ENCODE measurements at regions not wholly inside any gene's neighbourhood (a gene's known extent, or its start where the extent isn't known, plus 50 kb on each side); places are given as distances from the start of the nearest gene placed in this dataset.

GRCh38 chr3:174377684-174378083, 481.4 kb upstream of the NAALADL2 start:
- ChIA-PET CTCF (ENCODE audit: partially characterized antibody) (no interaction called here), POLR2A (ENCODE audit: partially characterized antibody) (no interaction called here)
- no peak overlapping the region for H3K4me3 ChIP-seq (ENCODE audit: extremely low read depth in 1 of 4, insufficient read depth in 2 of 4, low read depth in 3 of 4, low read length in 4 of 4)
- H2AK5ac ChIP-seq (ENCODE audit: low read depth, low read length), result no peak overlapping the region
- no peak for TF ChIP-seq GTF2F1 (IDR thresholded peaks at IDR 0.05; ENCODE audit: borderline replicate concordance, low read depth, low read length)
- no peak for TF ChIP-seq SRF (IDR thresholded peaks at IDR 0.05; ENCODE audit: low read depth, low read length)
- no peak for TF ChIP-seq CEBPB (IDR thresholded peaks at IDR 0.05; ENCODE audit: low read depth, low read length)
- no peak for TF ChIP-seq ATF3 (IDR thresholded peaks at IDR 0.05; ENCODE audit: insufficient read depth, low read depth, low read length)
- H2BK20ac ChIP-seq (ENCODE audit: low read length), result no peak overlapping the region
- H2BK120ac ChIP-seq (replicated peaks; ENCODE audit: low read depth, low read length), result no peak overlapping the region
- H3K79me2 ChIP-seq (ENCODE audit: control insufficient read depth in 1 of 2, insufficient read depth in 2 of 2, low read length in 2 of 2), result no peaks in the 10 kb centered on the region
- no peaks in the 10 kb centered on the region for H4K20me1 ChIP-seq (replicated peaks in 1 of 2; ENCODE audit: control insufficient read depth in 1 of 2, insufficient read depth in 2 of 2, low read length in 2 of 2)
- H3K9ac ChIP-seq (replicated peaks in 1 of 4; ENCODE audit: extremely low read depth in 1 of 4, low read depth in 3 of 4, low read length in 3 of 4), result no peak overlapping the region
- FAIRE-seq (no peak), DNase-seq (ENCODE audit: low read depth in 1 of 2, low spot score in 2 of 2) (no peak)
- no peak overlapping the region for H4K8ac ChIP-seq (ENCODE audit: extremely low read depth, insufficient read depth, low read length)
- H3K23ac ChIP-seq (ENCODE audit: insufficient read length), result no peak overlapping the region
- no peaks in the 10 kb centered on the region for H3K23me2 ChIP-seq (ENCODE audit: low read depth, low read length)
- H3K36me3 ChIP-seq (ENCODE audit: control insufficient read depth in 2 of 4, insufficient read depth in 4 of 4, low read length in 3 of 4), result no peaks in the 10 kb centered on the region
- 94% methylated on average over 13 of the region's 13 CpGs; no CpG with 5 or more reads in 1 of the 2 experiments for WGBS, 2 experiments (ENCODE audit: extremely low coverage in 1 of 2, insufficient coverage in 1 of 2, insufficient read length in 1 of 2, insufficient replicate concordance in 2 of 2, low coverage in 1 of 2, low lambda C conversion rate in 2 of 2, missing lambda C conversion rate in 1 of 2)
- H3K9me3 ChIP-seq (ENCODE audit: insufficient read depth in 2 of 2, low read depth in 1 of 2, low read length in 1 of 2), result no peaks in the 10 kb centered on the region; a peak in 1 of 4 replicates
- no peak overlapping the region for H4K91ac ChIP-seq (replicated peaks; ENCODE audit: insufficient read length, low read length)
- no peak overlapping the region for H2BK12ac ChIP-seq (ENCODE audit: low read depth, low read length)
- no peak overlapping the region for H2BK15ac ChIP-seq (ENCODE audit: low read length)
- no peak overlapping the region for H3K27ac ChIP-seq (ENCODE audit: low read depth, low read length)
- H3K4me2 ChIP-seq (ENCODE audit: insufficient read depth in 1 of 2, low read depth in 2 of 2, low read length in 2 of 2), result no peak overlapping the region
- H3K14ac ChIP-seq (ENCODE audit: insufficient read length), result no peak overlapping the region
- H3K79me1 ChIP-seq (ENCODE audit: low read depth, low read length), result no peaks in the 10 kb centered on the region
- H3K4me1 ChIP-seq (replicated peaks in 1 of 4; ENCODE audit: control insufficient read depth in 3 of 4, insufficient read depth in 4 of 4, low read length in 3 of 4), result no peaks in the 10 kb centered on the region
- no peak overlapping the region for H3K18ac ChIP-seq (ENCODE audit: extremely low read depth, low read length)
- H3K27me3 ChIP-seq (replicated peaks in 1 of 4; ENCODE audit: control insufficient read depth in 3 of 4, extremely low read depth in 1 of 4, insufficient read depth in 3 of 4, low read length in 3 of 4), result no peaks in the 10 kb centered on the region
- no peak overlapping the region for H2AFZ ChIP-seq (ENCODE audit: low read length)
- H3K56ac ChIP-seq (replicated peaks; ENCODE audit: insufficient read length, low read depth, low read length), result no peak overlapping the region
- no peak overlapping the region for H2BK5ac ChIP-seq (ENCODE audit: low read depth, low read length)
- no peak overlapping the region for H4K5ac ChIP-seq (ENCODE audit: insufficient read length, low read depth, low read length)
- H3K4ac ChIP-seq (replicated peaks; ENCODE audit: insufficient read length, low read depth, low read length), result no peak overlapping the region
